UCSD-AML1 (cell line): ENCODE measurements at regions not wholly inside any gene's neighbourhood (a gene's known extent, or its start where the extent isn't known, plus 50 kb on each side); places are given as distances from the start of the nearest gene placed in this dataset.

Experiments used
- DNase-seq: peaks from one replicate; lab custom pipeline; 2025; ENCODE audit not compliant: unreplicated experiment; lab: John Stamatoyannopoulos, UW

GRCh38 chr20:11791316-11791715, 126.4 kb upstream of the BTBD3 start:
- DNase-seq = no peak

- DNase-seq = no peak
Observed at GRCh38 chr20:11791835-11792567, 125.7 kb upstream of the BTBD3 start.

GRCh38 chr20:11792568-11792953, 125.1 kb upstream of the BTBD3 start:
- no peak for DNase-seq

GRCh38 chr20:11794525-11794924, 123.2 kb upstream of the BTBD3 start:
- no peak for DNase-seq

GRCh38 chr20:11795071-11795615, 122.5 kb upstream of the BTBD3 start:
- DNase-seq = no peak

- DNase-seq = no peak
Observed at GRCh38 chr20:11796026-11796425, 121.7 kb upstream of the BTBD3 start.

- no peak for DNase-seq
Observed at GRCh38 chr20:11797156-11797555, 120.5 kb upstream of the BTBD3 start.

- DNase-seq = no peak
Observed at GRCh38 chr20:11799281-11799684, 118.4 kb upstream of the BTBD3 start.

GRCh38 chr20:11807054-11808048, 110.3 kb upstream of the BTBD3 start:
- DNase-seq = no peak

- no peak for DNase-seq
Observed at GRCh38 chr20:11808841-11809240, 108.9 kb upstream of the BTBD3 start.

- DNase-seq = no peak
Observed at GRCh38 chr20:11810311-11811083, 107.2 kb upstream of the BTBD3 start.

- no peak for DNase-seq
Observed at GRCh38 chr20:11813106-11813890, 104.4 kb upstream of the BTBD3 start.

- no peak for DNase-seq
Observed at GRCh38 chr20:11814267-11814666, 103.4 kb upstream of the BTBD3 start.

GRCh38 chr20:11820838-11821237, 96.9 kb upstream of the BTBD3 start:
- no peak for DNase-seq

GRCh38 chr20:11822540-11822794, 95.2 kb upstream of the BTBD3 start:
- DNase-seq = no peak

- no peak for DNase-seq
Observed at GRCh38 chr20:11826334-11826733, 91.4 kb upstream of the BTBD3 start.

- no peak for DNase-seq
Observed at GRCh38 chr20:11832397-11832796, 85.3 kb upstream of the BTBD3 start.

- DNase-seq = no peak
Observed at GRCh38 chr20:11832851-11833250, 84.8 kb upstream of the BTBD3 start.

- no peak for DNase-seq
Observed at GRCh38 chr20:11833825-11834224, 83.9 kb upstream of the BTBD3 start.

GRCh38 chr20:11838076-11838636, 79.5 kb upstream of the BTBD3 start:
- DNase-seq = no peak
